Hepatocyte (in vitro differentiated cells): ENCODE measurements at regions not wholly inside any gene's neighbourhood (a gene's known extent, or its start where the extent isn't known, plus 50 kb on each side); places are given as distances from the start of the nearest gene placed in this dataset.

Source experiments
- CTCF ChIP-seq: fragments of 200-600 bp; sonication (generic); IDR thresholded peaks from 2 replicates; pipeline ENCODE4 v1.5.1; 2016; ENCODE audit warnings: antibody characterized with exemption, mild to moderate bottlenecking; ENCODE audit not compliant: poor library complexity
- EZH2 ChIP-seq: fragments of 200-600 bp; sonication (generic); IDR thresholded peaks from 2 replicates; pipeline ENCODE4 v1.6.1; 2016; ENCODE audit warnings: antibody characterized with exemption, mild to moderate bottlenecking, borderline replicate concordance

GRCh38 chr14:41972531-41972930 lies 365.9 kb downstream of the LRFN5 start:
- TF ChIP-seq CTCF (no peak), EZH2 (no peak)
